Astrocyte (in vitro differentiated cells and primary cell): ENCODE measurements at regions not wholly inside any gene's neighbourhood (a gene's known extent, or its start where the extent isn't known, plus 50 kb on each side); places are given as distances from the start of the nearest gene placed in this dataset.

ENCODE experiments used
- DNase-seq: peaks from one replicate; pipeline ENCODE4 v3.0.0-alpha.2; 2010; ENCODE audit warnings: low read depth
- FAIRE-seq: peaks from 2 replicates; lab custom pipeline; 2011; peaks lifted over from hg19 to GRCh38; lab: Jason Lieb, UNC
- H2AFZ ChIP-seq: 2 replicates; pipeline ENCODE4 v1.6.0; 2012; ENCODE audit warnings: low read depth, low read length, inconsistent platforms
- H3K27ac ChIP-seq: 2 replicates; pipeline ENCODE4 v1.5.1; 2011; ENCODE audit warnings: low read depth, low read length, inconsistent platforms
- H3K27me3 ChIP-seq: 2 replicates; pipeline ENCODE4 v1.6.0; 2011; ENCODE audit warnings: low read length, inconsistent platforms; ENCODE audit not compliant: insufficient read depth
- H3K36me3 ChIP-seq: 2 replicates; pipeline ENCODE4 v1.5.1; 2011; ENCODE audit warnings: low read length, inconsistent platforms; ENCODE audit not compliant: insufficient read depth
- H3K4me1 ChIP-seq: 2 replicates; pipeline ENCODE4 v1.5.1; 2011; ENCODE audit warnings: low read length, inconsistent platforms; ENCODE audit not compliant: insufficient read depth
- H3K4me2 ChIP-seq: 2 replicates; pipeline ENCODE4 v1.6.0; 2012; ENCODE audit warnings: low read length, inconsistent platforms
- H3K4me3 ChIP-seq: 2 replicates; pipeline ENCODE4 v1.5.1; 2011; ENCODE audit warnings: low read depth, mild to moderate bottlenecking, low read length, inconsistent platforms; ENCODE audit not compliant: insufficient read depth
- H3K79me2 ChIP-seq: 2 replicates; pipeline ENCODE4 v1.6.0; 2012; ENCODE audit warnings: mild to moderate bottlenecking, low read length, inconsistent platforms; ENCODE audit not compliant: insufficient read depth
- H3K9ac ChIP-seq: 2 replicates; pipeline ENCODE4 v1.6.0; 2012; ENCODE audit warnings: mild to moderate bottlenecking, low read length, inconsistent platforms
- H3K9me3 ChIP-seq: 2 replicates; pipeline ENCODE4 v1.5.1; 2012; ENCODE audit warnings: low read depth, mild to moderate bottlenecking, low read length, inconsistent platforms; ENCODE audit not compliant: insufficient read depth
- H4K20me1 ChIP-seq: 2 replicates; pipeline ENCODE4 v1.6.0; 2012; ENCODE audit warnings: low read length, inconsistent platforms; ENCODE audit not compliant: insufficient read depth
- H3K27ac Mint-ChIP-seq: one replicate; pipeline ENCODE4 v1.8.0; 2021; ENCODE audit warnings: mild to moderate bottlenecking, mixed read lengths; ENCODE audit not compliant: unreplicated experiment
- H3K27me3 Mint-ChIP-seq: one replicate; pipeline ENCODE4 v1.8.0; 2021; ENCODE audit warnings: low read depth, mixed read lengths; ENCODE audit not compliant: unreplicated experiment
- H3K36me3 Mint-ChIP-seq: one replicate; pipeline ENCODE4 v1.8.0; 2021; ENCODE audit warnings: low read depth, mixed read lengths; ENCODE audit not compliant: unreplicated experiment
- H3K4me1 Mint-ChIP-seq: one replicate; pipeline ENCODE4 v1.8.0; 2021; ENCODE audit warnings: low read depth, mixed read lengths; ENCODE audit not compliant: unreplicated experiment
- H3K4me3 Mint-ChIP-seq: one replicate; pipeline ENCODE4 v1.8.0; 2021; ENCODE audit warnings: mild to moderate bottlenecking, moderate library complexity, mixed read lengths; ENCODE audit not compliant: unreplicated experiment
- H3K9me3 Mint-ChIP-seq: one replicate; pipeline ENCODE4 v1.8.0; 2021; ENCODE audit warnings: mild to moderate bottlenecking, mixed read lengths; ENCODE audit not compliant: unreplicated experiment
- EZH2 ChIP-seq: IDR thresholded peaks from 2 replicates; pipeline ENCODE4 v1.6.1; 2012; ENCODE audit warnings: mild to moderate bottlenecking, low read length, inconsistent platforms; ENCODE audit not compliant: insufficient read depth
- TF ChIP-seq, protein P1 (sequence below): IDR thresholded peaks from 2 replicates; pipeline ENCODE4 v1.5.1; 2011; ENCODE audit warnings: low read depth, mild to moderate bottlenecking, inconsistent platforms, low read length, moderate library complexity; ENCODE audit not compliant: insufficient read depth

DNA sequence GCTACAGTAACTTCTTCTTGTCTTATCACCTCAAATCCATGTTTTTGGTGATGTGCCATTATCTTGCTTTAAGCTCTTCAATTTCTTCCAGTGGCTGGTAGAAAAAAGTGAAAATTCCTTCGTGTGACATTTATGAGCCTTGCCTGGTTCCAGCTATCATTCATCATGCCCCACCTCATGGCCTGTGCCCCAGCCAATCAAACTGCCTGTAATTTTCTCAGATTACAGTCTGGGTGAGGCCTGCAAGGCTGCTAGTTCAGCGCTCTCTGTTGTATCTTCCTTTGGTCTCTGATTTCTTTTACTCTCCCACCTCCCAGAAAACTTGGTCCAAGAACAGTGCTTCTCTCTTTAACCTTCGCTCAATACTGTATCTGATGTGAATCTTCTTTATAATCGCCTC lies 249.3 kb upstream of the ZNF717 start:
- TF ChIP-seq, protein P1, sequence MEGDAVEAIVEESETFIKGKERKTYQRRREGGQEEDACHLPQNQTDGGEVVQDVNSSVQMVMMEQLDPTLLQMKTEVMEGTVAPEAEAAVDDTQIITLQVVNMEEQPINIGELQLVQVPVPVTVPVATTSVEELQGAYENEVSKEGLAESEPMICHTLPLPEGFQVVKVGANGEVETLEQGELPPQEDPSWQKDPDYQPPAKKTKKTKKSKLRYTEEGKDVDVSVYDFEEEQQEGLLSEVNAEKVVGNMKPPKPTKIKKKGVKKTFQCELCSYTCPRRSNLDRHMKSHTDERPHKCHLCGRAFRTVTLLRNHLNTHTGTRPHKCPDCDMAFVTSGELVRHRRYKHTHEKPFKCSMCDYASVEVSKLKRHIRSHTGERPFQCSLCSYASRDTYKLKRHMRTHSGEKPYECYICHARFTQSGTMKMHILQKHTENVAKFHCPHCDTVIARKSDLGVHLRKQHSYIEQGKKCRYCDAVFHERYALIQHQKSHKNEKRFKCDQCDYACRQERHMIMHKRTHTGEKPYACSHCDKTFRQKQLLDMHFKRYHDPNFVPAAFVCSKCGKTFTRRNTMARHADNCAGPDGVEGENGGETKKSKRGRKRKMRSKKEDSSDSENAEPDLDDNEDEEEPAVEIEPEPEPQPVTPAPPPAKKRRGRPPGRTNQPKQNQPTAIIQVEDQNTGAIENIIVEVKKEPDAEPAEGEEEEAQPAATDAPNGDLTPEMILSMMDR: no peak
- no peak for TF ChIP-seq EZH2
- Mint-ChIP-seq H3K27ac (no peak overlapping the region), H3K27me3 (no peaks in the 10 kb centered on the region), H3K36me3 (no peaks in the 10 kb centered on the region), H3K4me1 (peaks cover 4% of the 10 kb centered on the region), H3K4me3 (no peak overlapping the region), H3K9me3 (peaks cover 3% of the 10 kb centered on the region)
- Histone ChIP-seq H3K4me3 (no peak overlapping the region), H3K9me3 (no peaks in the 10 kb centered on the region), H3K4me1 (peaks cover 5% of the 10 kb centered on the region), H3K79me2 (no peaks in the 10 kb centered on the region), H2AFZ (no peak overlapping the region), H3K27me3 (no peaks in the 10 kb centered on the region), H4K20me1 (no peaks in the 10 kb centered on the region), H3K36me3 (no peaks in the 10 kb centered on the region), H3K9ac (no peak overlapping the region), H3K27ac (no peak overlapping the region), H3K4me2 (no peak overlapping the region)
- FAIRE-seq (no peak), DNase-seq (no peak)

GRCh38 chr3:76035117-76035516 lies 249.8 kb upstream of the ZNF717 start:
- H3K4me3 Mint-ChIP-seq: no peak overlapping the region
- no peaks in the 10 kb centered on the region for H3K27me3 ChIP-seq
- peaks cover 3% of the 10 kb centered on the region for H3K9me3 Mint-ChIP-seq
- H3K4me3 ChIP-seq: no peak overlapping the region
- H3K9me3 ChIP-seq: no peaks in the 10 kb centered on the region
- H3K36me3 ChIP-seq: no peaks in the 10 kb centered on the region
- no peak for TF ChIP-seq EZH2
- TF ChIP-seq, protein P1: no peak
- no peak overlapping the region for H3K4me2 ChIP-seq
- no peaks in the 10 kb centered on the region for H4K20me1 ChIP-seq
- H2AFZ ChIP-seq: no peak overlapping the region
- no peak overlapping the region for H3K27ac ChIP-seq
- no peaks in the 10 kb centered on the region for H3K79me2 ChIP-seq
- FAIRE-seq: no peak
- no peak overlapping the region for H3K9ac ChIP-seq
- H3K36me3 Mint-ChIP-seq: no peaks in the 10 kb centered on the region
- peaks cover 5% of the 10 kb centered on the region for H3K4me1 ChIP-seq
- H3K27ac Mint-ChIP-seq: no peak overlapping the region
- peaks cover 4% of the 10 kb centered on the region for H3K4me1 Mint-ChIP-seq
- DNase-seq: no peak
- no peaks in the 10 kb centered on the region for H3K27me3 Mint-ChIP-seq

GRCh38 chr3:76038949-76039348 lies 253.6 kb upstream of the ZNF717 start:
- H3K4me2 ChIP-seq: peak overlapping the region; percentile 51
- no peaks in the 10 kb centered on the region for H3K9me3 ChIP-seq
- Mint-ChIP-seq H3K36me3 (no peaks in the 10 kb centered on the region), H3K27me3 (no peaks in the 10 kb centered on the region), H3K27ac (no peak overlapping the region), H3K4me3 (no peak overlapping the region), H3K4me1 (peaks cover 6% of the 10 kb centered on the region), H3K9me3 (no peaks in the 10 kb centered on the region)
- no peaks in the 10 kb centered on the region for H3K79me2 ChIP-seq
- H3K4me3 ChIP-seq: no peak overlapping the region
- H3K27me3 ChIP-seq: no peaks in the 10 kb centered on the region
- peak; percentile 32 for FAIRE-seq
- no peak overlapping the region for H3K9ac ChIP-seq
- no peaks in the 10 kb centered on the region for H3K36me3 ChIP-seq
- TF ChIP-seq, protein P1: no peak
- TF ChIP-seq EZH2: no peak
- peaks cover 10% of the 10 kb centered on the region for H3K4me1 ChIP-seq
- no peaks in the 10 kb centered on the region for H4K20me1 ChIP-seq
- no peak overlapping the region for H2AFZ ChIP-seq
- DNase-seq: no peak
- H3K27ac ChIP-seq: no peak overlapping the region
